ENCODE measurements at regions not wholly inside any gene's neighbourhood (a gene's known extent, or its start where the extent isn't known, plus 50 kb on each side); places are given as distances from the start of the nearest gene placed in this dataset.

DNA sequence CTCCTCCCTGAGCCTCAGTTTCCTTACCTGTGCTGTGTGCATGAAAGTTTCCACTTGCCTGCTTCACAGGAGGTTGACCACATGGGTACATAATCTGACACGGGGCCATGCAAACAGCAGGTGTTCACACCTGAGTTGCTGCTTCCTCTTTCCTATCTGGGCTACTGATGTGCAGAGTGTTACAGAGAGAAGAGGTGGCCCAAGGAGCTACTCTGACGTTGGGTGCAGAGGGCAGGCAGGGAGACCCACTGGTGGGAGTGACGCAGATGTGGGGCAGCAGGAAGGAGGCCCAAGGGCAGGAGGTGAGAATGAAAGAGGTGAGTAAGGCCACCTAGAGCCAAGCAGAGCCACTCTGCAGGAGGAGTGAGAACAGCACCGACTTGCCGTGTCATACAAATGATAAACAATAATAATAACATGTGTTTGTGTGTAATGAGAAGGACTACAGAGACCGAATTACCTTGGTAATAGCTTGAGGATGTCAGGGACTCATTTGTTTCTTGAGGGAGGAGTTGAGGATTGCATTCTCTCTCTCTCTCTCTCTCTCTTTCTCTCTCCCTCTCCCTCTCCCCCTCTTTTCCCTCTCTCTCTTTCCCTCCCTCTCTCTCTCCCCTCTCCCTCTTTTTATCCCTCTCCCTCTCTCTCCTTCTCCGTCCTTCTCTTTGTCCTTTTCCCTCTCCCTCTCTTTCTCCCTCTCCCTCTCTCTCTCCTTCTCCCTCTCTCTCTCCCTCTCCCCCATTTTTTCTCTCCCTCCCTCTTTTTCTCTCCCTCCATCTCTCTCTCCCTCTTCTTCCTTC, 87.4 kb upstream of the IGSF21 start:
- POLR2A ChIA-PET = no interaction called here
- no peak for ATAC-seq (ENCODE audit: poor library complexity)
- no peak overlapping the region for H3K27ac Mint-ChIP-seq
- intact Hi-C loops (cut with DNase I, micrococcal nuclease) = no loop called here
- no peaks in the 10 kb centered on the region for H3K9me3 Mint-ChIP-seq
- H3K27ac ChIP-seq (ENCODE audit: low read depth in 1 of 2, low read length in 2 of 2) = no peak overlapping the region
- H3K36me3 ChIP-seq (ENCODE audit: insufficient read depth, low read length) = no peaks in the 10 kb centered on the region
- no peaks in the 10 kb centered on the region for H3K9me3 ChIP-seq (ENCODE audit: control insufficient read depth in 1 of 2, insufficient read depth in 1 of 2, low read length in 2 of 2)
- no peak overlapping the region for H3K4me3 Mint-ChIP-seq
- peaks cover 65% of the 10 kb centered on the region for H3K27me3 Mint-ChIP-seq
- H3K36me3 Mint-ChIP-seq (ENCODE audit: low read depth) = no peaks in the 10 kb centered on the region
- H3K27me3 ChIP-seq (ENCODE audit: control insufficient read depth in 1 of 2, insufficient read depth in 2 of 2, low read length in 2 of 2) = peaks cover 0 to 15% of the 10 kb centered on the region in 2 experiments
- TF ChIP-seq, protein P1, sequence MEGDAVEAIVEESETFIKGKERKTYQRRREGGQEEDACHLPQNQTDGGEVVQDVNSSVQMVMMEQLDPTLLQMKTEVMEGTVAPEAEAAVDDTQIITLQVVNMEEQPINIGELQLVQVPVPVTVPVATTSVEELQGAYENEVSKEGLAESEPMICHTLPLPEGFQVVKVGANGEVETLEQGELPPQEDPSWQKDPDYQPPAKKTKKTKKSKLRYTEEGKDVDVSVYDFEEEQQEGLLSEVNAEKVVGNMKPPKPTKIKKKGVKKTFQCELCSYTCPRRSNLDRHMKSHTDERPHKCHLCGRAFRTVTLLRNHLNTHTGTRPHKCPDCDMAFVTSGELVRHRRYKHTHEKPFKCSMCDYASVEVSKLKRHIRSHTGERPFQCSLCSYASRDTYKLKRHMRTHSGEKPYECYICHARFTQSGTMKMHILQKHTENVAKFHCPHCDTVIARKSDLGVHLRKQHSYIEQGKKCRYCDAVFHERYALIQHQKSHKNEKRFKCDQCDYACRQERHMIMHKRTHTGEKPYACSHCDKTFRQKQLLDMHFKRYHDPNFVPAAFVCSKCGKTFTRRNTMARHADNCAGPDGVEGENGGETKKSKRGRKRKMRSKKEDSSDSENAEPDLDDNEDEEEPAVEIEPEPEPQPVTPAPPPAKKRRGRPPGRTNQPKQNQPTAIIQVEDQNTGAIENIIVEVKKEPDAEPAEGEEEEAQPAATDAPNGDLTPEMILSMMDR (IDR thresholded peaks at IDR 0.05) = no peak
- DNase-seq = no peak
- CTCF ChIA-PET = no interaction called here
- H3K4me3 ChIP-seq (ENCODE audit: low read length) = no peak overlapping the region
- H3K4me1 ChIP-seq (ENCODE audit: insufficient read depth, low read length) = no peaks in the 10 kb centered on the region
- no peaks in the 10 kb centered on the region for H3K4me1 Mint-ChIP-seq (ENCODE audit: low read depth)

DNA sequence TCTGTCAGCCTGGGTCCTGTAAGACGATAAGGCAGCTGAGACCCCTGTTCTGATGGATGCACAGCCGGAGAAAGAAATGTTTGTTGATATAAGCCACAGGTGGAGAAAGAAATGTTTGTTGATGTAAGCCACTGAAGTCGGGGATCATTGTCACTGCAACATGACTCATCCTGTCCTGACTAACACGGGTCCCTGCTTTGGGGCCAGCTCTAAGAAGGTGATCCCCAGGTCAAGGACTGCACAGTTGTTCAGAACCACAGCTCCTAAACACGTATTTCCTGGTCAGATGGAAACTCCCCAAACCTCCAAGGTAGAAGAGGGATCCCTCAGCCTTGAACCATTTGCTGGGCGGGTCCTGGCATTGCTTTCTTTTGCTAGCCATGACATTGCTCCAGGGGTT, 86.4 kb upstream of the IGSF21 start:
- Histone ChIP-seq H3K9me3 (ENCODE audit: control insufficient read depth in 1 of 2, insufficient read depth in 1 of 2, low read length in 2 of 2) (no peaks in the 10 kb centered on the region), H3K27ac (ENCODE audit: low read depth in 1 of 2, low read length in 2 of 2) (no peak overlapping the region), H3K4me3 (ENCODE audit: low read length) (no peak overlapping the region), H3K36me3 (ENCODE audit: insufficient read depth, low read length) (no peaks in the 10 kb centered on the region), H3K4me1 (ENCODE audit: insufficient read depth, low read length) (no peaks in the 10 kb centered on the region), H3K27me3 (ENCODE audit: control insufficient read depth in 1 of 2, insufficient read depth in 2 of 2, low read length in 2 of 2) (peaks cover 0 to 15% of the 10 kb centered on the region in 2 experiments)
- H3K4me3 Mint-ChIP-seq = no peak overlapping the region
- H3K36me3 Mint-ChIP-seq (ENCODE audit: low read depth) = no peaks in the 10 kb centered on the region
- H3K4me1 Mint-ChIP-seq (ENCODE audit: low read depth) = no peaks in the 10 kb centered on the region
- ATAC-seq (ENCODE audit: poor library complexity) (no peak), DNase-seq (no peak)
- ChIA-PET CTCF (no interaction called here), POLR2A (no interaction called here)
- H3K27me3 Mint-ChIP-seq = peaks cover 70% of the 10 kb centered on the region
- H3K27ac Mint-ChIP-seq = no peak overlapping the region
- H3K9me3 Mint-ChIP-seq = no peaks in the 10 kb centered on the region
- intact Hi-C loops (cut with DNase I, micrococcal nuclease) = no loop called here
- TF ChIP-seq, protein P1 (IDR thresholded peaks at IDR 0.05) = no peak

DNA sequence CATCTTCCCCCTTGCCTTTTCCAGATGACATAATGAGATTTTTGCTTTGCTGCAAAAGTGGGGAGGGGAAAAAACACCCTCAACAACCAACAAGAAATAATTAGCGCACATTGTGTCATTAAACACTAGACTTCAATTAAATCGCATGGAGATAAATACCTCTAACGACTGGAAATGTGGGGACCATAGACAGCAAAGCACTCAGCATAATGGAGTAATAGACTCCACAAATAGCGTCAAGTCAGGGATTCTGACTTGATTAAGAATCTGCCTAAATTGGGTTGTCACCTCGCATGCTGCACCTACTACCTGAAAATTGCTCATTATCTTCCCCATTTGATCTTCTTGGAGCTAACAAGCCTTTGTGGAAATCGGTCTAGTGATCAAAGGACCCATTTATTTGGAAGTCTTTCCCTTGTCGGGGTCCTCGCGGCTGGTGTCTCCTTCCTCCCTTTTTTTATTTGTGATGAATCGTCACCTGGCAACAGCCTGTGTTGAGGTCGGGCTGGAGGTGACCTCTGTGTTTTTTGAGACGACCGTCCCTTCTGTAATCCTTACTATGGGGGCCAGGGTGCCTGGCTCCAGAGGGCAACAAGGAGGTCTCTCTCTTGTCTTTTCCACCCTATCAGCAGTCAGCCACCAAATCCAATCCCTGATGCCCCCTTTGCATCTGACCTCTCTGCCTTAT, 75.3 kb upstream of the IGSF21 start:
- Mint-ChIP-seq H3K27ac (no peak overlapping the region), H3K9me3 (no peaks in the 10 kb centered on the region), H3K4me3 (no peak overlapping the region), H3K27me3 (peaks cover 46% of the 10 kb centered on the region), H3K36me3 (ENCODE audit: low read depth) (no peaks in the 10 kb centered on the region), H3K4me1 (ENCODE audit: low read depth) (peaks cover 6% of the 10 kb centered on the region)
- ATAC-seq (ENCODE audit: poor library complexity) (no peak), DNase-seq (no peak)
- Histone ChIP-seq H3K9me3 (ENCODE audit: control insufficient read depth in 1 of 2, insufficient read depth in 1 of 2, low read length in 2 of 2) (no peaks in the 10 kb centered on the region), H3K27me3 (ENCODE audit: control insufficient read depth in 1 of 2, insufficient read depth in 2 of 2, low read length in 2 of 2) (peaks cover 3 to 29% of the 10 kb centered on the region in 2 experiments), H3K4me1 (ENCODE audit: insufficient read depth, low read length) (peaks cover under 1% of the 10 kb centered on the region), H3K4me3 (ENCODE audit: low read length) (no peak overlapping the region), H3K36me3 (ENCODE audit: insufficient read depth, low read length) (no peaks in the 10 kb centered on the region), H3K27ac (ENCODE audit: low read depth in 1 of 2, low read length in 2 of 2) (no peak overlapping the region)
- intact Hi-C loops (cut with DNase I, micrococcal nuclease) = no loop called here
- TF ChIP-seq, protein P1 (IDR thresholded peaks at IDR 0.05) = no peak
- POLR2A ChIA-PET = no interaction called here
- CTCF ChIA-PET = no interaction called here

Data from CD4-positive, alpha-beta T cell (primary cell).